ENCODE measurements at regions not wholly inside any gene's neighbourhood (a gene's known extent, or its start where the extent isn't known, plus 50 kb on each side); places are given as distances from the start of the nearest gene placed in this dataset.

DNA sequence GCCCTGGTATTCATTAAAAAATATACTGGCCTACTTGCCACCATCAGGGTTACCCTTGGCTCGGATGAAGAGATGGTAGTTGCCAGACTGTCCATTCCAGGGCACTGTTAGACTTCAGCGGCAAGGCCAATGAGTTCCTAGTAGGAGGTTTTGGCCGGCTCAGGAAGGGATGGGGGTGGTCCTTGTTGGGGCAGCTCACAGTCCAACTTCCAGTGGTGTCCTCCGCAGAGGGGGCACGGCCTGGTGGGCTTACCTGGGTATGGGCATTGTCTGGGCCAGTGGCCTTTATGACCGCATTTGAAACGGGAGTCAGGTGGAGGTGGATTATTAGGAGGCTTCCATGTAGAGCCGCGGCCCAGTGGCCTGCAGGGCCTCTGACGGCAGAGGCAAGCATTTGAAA, 139.1 kb upstream of the ETV3 start:
- intact Hi-C loops (cut with micrococcal nuclease), result no loop called here
- Mint-ChIP-seq H3K36me3 (no peaks in the 10 kb centered on the region), H3K4me1 (no peaks in the 10 kb centered on the region), H3K27ac (no peak overlapping the region), H3K27me3 (peaks cover 13 to 15% of the 10 kb centered on the region in 2 donors), H3K9me3 (no peaks in the 10 kb centered on the region), H3K4me3 (no peak overlapping the region)
- Histone ChIP-seq H3K27ac (ENCODE audit: low read depth, low read length) (no peak overlapping the region), H3K4me1 (ENCODE audit: insufficient read depth, low read length) (no peaks in the 10 kb centered on the region), H3K4me3 (ENCODE audit: low read length in 2 of 2) (no peak overlapping the region), H3K36me3 (ENCODE audit: insufficient read depth, low read length) (no peaks in the 10 kb centered on the region), H3K9me3 (ENCODE audit: control insufficient read depth in 1 of 2, low read length in 2 of 2) (no peaks in the 10 kb centered on the region), H3K27me3 (ENCODE audit: insufficient read depth, low read length) (no peaks in the 10 kb centered on the region)
- CTCF ChIA-PET (ENCODE audit: partially characterized antibody), result no interaction called here
- POLR2A ChIA-PET (ENCODE audit: partially characterized antibody), result no interaction called here
- DNase-seq, result no peak

GRCh38 chr1:157274698-157275534, 136.7 kb upstream of the ETV3 start:
- ChIA-PET CTCF (ENCODE audit: partially characterized antibody) (no interaction called here), POLR2A (ENCODE audit: partially characterized antibody) (no interaction called here)
- H3K36me3 Mint-ChIP-seq, result no peaks in the 10 kb centered on the region
- H3K27ac Mint-ChIP-seq, result no peak overlapping the region
- intact Hi-C loops (cut with micrococcal nuclease), result no loop called here
- no peaks in the 10 kb centered on the region for H3K4me1 ChIP-seq (ENCODE audit: insufficient read depth, low read length)
- H3K9me3 Mint-ChIP-seq, result no peaks in the 10 kb centered on the region
- peaks cover 7 to 12% of the 10 kb centered on the region in 2 donors for H3K27me3 Mint-ChIP-seq
- no peak overlapping the region for H3K27ac ChIP-seq (ENCODE audit: low read depth, low read length)
- no peaks in the 10 kb centered on the region for H3K27me3 ChIP-seq (ENCODE audit: insufficient read depth, low read length)
- no peak for DNase-seq
- H3K4me3 Mint-ChIP-seq, result no peak overlapping the region
- no peaks in the 10 kb centered on the region for H3K9me3 ChIP-seq (ENCODE audit: control insufficient read depth in 1 of 2, low read length in 2 of 2)
- H3K36me3 ChIP-seq (ENCODE audit: insufficient read depth, low read length), result no peaks in the 10 kb centered on the region
- no peak overlapping the region for H3K4me3 ChIP-seq (ENCODE audit: low read length in 2 of 2)
- no peaks in the 10 kb centered on the region for H3K4me1 Mint-ChIP-seq

DNA sequence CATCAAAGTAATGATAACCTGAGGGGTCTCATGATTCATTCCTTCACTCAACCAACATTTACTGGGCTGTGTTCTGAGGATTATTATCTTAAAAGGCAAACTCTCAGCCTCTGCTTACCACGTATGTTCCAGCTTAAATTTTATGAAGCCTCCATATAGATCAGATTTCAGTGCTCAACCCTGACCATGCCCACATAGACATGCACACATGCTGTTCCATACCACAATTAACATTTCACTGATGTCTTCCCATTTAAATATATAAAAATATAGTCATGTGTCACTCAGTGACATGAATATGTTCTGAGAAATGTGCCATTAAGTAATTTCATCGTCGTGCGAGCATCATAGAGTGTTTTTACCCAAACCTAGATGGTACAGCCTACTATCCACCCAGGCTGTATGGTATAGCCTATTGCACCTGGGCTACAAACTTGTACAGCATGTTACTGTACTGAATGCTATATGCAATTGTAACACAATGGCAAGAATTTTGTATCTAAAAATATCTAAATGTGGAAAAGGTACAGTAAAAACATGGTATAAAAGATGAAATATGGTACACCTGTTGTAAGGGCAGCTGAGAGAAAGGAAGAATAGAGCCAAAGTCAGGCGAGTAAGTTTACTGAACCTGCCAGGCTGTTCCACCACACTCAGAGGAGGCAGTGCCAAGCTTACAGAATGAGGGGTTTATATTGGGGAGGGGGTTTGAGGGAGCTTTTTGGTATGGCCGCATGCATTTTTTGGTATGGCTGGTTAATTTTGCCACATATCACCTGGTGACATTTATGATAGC, 134.7 kb upstream of the ETV3 start:
- DNase-seq, result no peak
- CTCF ChIA-PET (ENCODE audit: partially characterized antibody), result no interaction called here
- H3K9me3 ChIP-seq (ENCODE audit: control insufficient read depth in 1 of 2, low read length in 2 of 2), result no peaks in the 10 kb centered on the region
- H3K4me1 ChIP-seq (ENCODE audit: insufficient read depth, low read length), result no peaks in the 10 kb centered on the region
- H3K27ac Mint-ChIP-seq, result no peak overlapping the region
- intact Hi-C loops (cut with micrococcal nuclease), result no loop called here
- H3K36me3 Mint-ChIP-seq, result no peaks in the 10 kb centered on the region
- no peaks in the 10 kb centered on the region for H3K4me1 Mint-ChIP-seq
- no peak overlapping the region for H3K4me3 Mint-ChIP-seq
- no peaks in the 10 kb centered on the region for H3K27me3 ChIP-seq (ENCODE audit: insufficient read depth, low read length)
- no peaks in the 10 kb centered on the region for H3K36me3 ChIP-seq (ENCODE audit: insufficient read depth, low read length)
- H3K27me3 Mint-ChIP-seq, result peaks cover 4 to 8% of the 10 kb centered on the region in 2 donors
- H3K9me3 Mint-ChIP-seq, result no peaks in the 10 kb centered on the region
- H3K27ac ChIP-seq (ENCODE audit: low read depth, low read length), result no peak overlapping the region
- POLR2A ChIA-PET (ENCODE audit: partially characterized antibody), result no interaction called here
- H3K4me3 ChIP-seq (ENCODE audit: low read length in 2 of 2), result no peak overlapping the region

DNA sequence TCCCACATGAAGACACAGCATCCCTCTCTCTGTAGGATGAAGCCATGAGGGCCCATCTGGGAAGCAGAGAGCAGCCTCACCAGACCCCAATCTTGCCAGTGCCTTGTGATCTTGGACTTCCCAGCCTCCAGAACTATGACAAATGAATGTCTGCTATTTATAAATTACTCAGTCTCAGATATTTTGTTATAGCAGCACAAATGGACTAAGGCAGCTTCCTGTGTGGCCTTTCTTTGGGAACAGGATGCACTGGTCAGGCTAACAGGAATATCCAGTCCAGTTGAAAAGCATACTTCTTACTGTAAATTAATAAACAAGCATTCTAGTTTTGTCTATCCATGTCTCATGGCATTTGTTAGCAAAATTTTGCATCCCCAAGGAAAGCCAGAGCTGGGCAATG, 134.1 kb upstream of the ETV3 start:
- no peaks in the 10 kb centered on the region for H3K9me3 ChIP-seq (ENCODE audit: control insufficient read depth in 1 of 2, low read length in 2 of 2)
- no peak overlapping the region for H3K27ac ChIP-seq (ENCODE audit: low read depth, low read length)
- H3K27me3 Mint-ChIP-seq, result peaks cover 4 to 8% of the 10 kb centered on the region in 2 donors
- H3K36me3 Mint-ChIP-seq, result no peaks in the 10 kb centered on the region
- CTCF ChIA-PET (ENCODE audit: partially characterized antibody), result no interaction called here
- no peaks in the 10 kb centered on the region for H3K4me1 ChIP-seq (ENCODE audit: insufficient read depth, low read length)
- H3K4me1 Mint-ChIP-seq, result no peaks in the 10 kb centered on the region
- intact Hi-C loops (cut with micrococcal nuclease), result no loop called here
- H3K27ac Mint-ChIP-seq, result no peak overlapping the region
- H3K36me3 ChIP-seq (ENCODE audit: insufficient read depth, low read length), result no peaks in the 10 kb centered on the region
- H3K27me3 ChIP-seq (ENCODE audit: insufficient read depth, low read length), result no peaks in the 10 kb centered on the region
- no peak for DNase-seq
- H3K9me3 Mint-ChIP-seq, result no peaks in the 10 kb centered on the region
- POLR2A ChIA-PET (ENCODE audit: partially characterized antibody), result no interaction called here
- H3K4me3 ChIP-seq (ENCODE audit: low read length in 2 of 2), result no peak overlapping the region
- H3K4me3 Mint-ChIP-seq, result no peak overlapping the region

DNA sequence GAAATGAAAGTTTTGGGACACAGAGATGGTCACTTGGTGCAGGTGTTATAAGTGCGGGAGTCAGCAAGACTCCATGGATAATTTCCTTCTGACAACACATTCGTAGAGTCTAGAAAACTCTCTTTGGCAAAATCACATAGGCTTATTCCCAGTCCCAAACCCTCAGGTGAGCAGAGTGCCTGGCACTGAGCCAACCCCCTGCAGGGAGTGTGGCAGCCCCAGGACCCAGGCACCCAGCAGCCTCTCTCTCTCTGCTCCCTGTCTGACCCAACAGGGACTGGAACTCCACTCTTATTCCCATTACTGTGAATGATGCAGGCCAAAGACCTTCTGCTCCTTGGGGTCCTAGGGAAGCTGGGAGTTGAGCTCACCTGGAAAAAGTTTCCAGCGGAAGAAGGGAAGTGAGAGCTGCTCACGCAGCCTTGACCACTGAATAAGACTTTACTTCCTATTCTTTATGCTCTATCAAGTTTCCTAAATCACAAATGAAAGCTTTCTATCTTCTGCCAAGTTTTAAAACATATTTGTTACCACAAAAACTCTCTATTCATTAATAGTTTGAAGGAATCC, 132.6 kb upstream of the ETV3 start:
- H3K9me3 ChIP-seq (ENCODE audit: control insufficient read depth in 1 of 2, low read length in 2 of 2), result no peaks in the 10 kb centered on the region
- no peaks in the 10 kb centered on the region for H3K9me3 Mint-ChIP-seq
- H3K27ac ChIP-seq (ENCODE audit: low read depth, low read length), result no peak overlapping the region
- H3K4me3 Mint-ChIP-seq, result no peak overlapping the region
- intact Hi-C loops (cut with micrococcal nuclease), result no loop called here
- H3K4me3 ChIP-seq (ENCODE audit: low read length in 2 of 2), result no peak overlapping the region
- H3K27ac Mint-ChIP-seq, result no peak overlapping the region
- no peaks in the 10 kb centered on the region for H3K4me1 Mint-ChIP-seq
- H3K4me1 ChIP-seq (ENCODE audit: insufficient read depth, low read length), result no peaks in the 10 kb centered on the region
- H3K36me3 ChIP-seq (ENCODE audit: insufficient read depth, low read length), result no peaks in the 10 kb centered on the region
- POLR2A ChIA-PET (ENCODE audit: partially characterized antibody), result no interaction called here
- no peaks in the 10 kb centered on the region for H3K27me3 ChIP-seq (ENCODE audit: insufficient read depth, low read length)
- CTCF ChIA-PET (ENCODE audit: partially characterized antibody), result no interaction called here
- DNase-seq, result no peak
- peaks cover 4 to 10% of the 10 kb centered on the region in 2 donors for H3K27me3 Mint-ChIP-seq
- no peaks in the 10 kb centered on the region for H3K36me3 Mint-ChIP-seq

DNA sequence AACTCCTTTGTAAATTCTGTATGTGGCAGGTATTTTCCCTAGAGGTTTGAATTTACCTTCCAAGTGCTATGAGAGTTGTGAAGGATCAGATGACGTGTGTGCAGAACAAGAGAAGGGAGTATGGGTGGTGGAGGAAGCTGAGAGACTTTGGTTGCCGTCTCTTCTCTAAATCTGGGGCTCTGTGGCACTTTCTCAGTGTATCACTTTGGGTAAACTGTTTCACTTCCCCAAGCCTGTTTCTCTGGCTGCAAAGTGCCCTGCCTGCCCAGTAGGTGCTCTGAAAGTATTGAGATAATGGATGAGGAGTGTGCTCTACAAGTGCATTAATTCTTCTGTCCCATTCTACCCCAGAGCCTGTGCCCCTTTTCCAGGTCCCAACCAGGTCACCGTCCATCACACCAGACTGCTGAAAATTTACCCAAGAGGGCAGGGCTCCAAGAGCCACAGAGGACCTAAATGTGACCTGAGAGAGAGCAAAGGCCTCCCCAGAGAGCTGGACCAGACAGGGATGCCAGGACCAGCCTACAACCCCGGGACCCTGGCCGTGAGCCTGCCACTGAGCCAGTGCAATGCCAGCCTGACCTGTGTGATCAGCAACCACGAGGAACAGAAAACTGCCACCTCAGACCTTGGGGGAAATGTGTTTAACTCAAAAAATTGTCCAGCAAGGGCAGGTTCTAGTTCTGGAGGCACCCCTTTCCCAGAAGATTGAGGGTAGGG, 131.6 kb upstream of the ETV3 start:
- no peak overlapping the region for H3K4me3 Mint-ChIP-seq
- no peaks in the 10 kb centered on the region for H3K4me1 ChIP-seq (ENCODE audit: insufficient read depth, low read length)
- no peak for DNase-seq
- H3K27ac ChIP-seq (ENCODE audit: low read depth, low read length), result no peak overlapping the region
- peaks cover 7 to 10% of the 10 kb centered on the region in 2 donors for H3K27me3 Mint-ChIP-seq
- ChIA-PET POLR2A (ENCODE audit: partially characterized antibody) (no interaction called here), CTCF (ENCODE audit: partially characterized antibody) (no interaction called here)
- no peaks in the 10 kb centered on the region for H3K27me3 ChIP-seq (ENCODE audit: insufficient read depth, low read length)
- no peaks in the 10 kb centered on the region for H3K36me3 Mint-ChIP-seq
- no peaks in the 10 kb centered on the region for H3K9me3 ChIP-seq (ENCODE audit: control insufficient read depth in 1 of 2, low read length in 2 of 2)
- H3K27ac Mint-ChIP-seq, result no peak overlapping the region
- no peaks in the 10 kb centered on the region for H3K36me3 ChIP-seq (ENCODE audit: insufficient read depth, low read length)
- no peak overlapping the region for H3K4me3 ChIP-seq (ENCODE audit: low read length in 2 of 2)
- intact Hi-C loops (cut with micrococcal nuclease), result no loop called here
- H3K4me1 Mint-ChIP-seq, result no peaks in the 10 kb centered on the region
- no peaks in the 10 kb centered on the region for H3K9me3 Mint-ChIP-seq

- H3K36me3 ChIP-seq (ENCODE audit: insufficient read depth, low read length), result no peaks in the 10 kb centered on the region
- H3K27ac ChIP-seq (ENCODE audit: low read depth, low read length), result no peak overlapping the region
- DNase-seq, result no peak
- POLR2A ChIA-PET (ENCODE audit: partially characterized antibody), result no interaction called here
- no peaks in the 10 kb centered on the region for H3K9me3 ChIP-seq (ENCODE audit: control insufficient read depth in 1 of 2, low read length in 2 of 2)
- no peak overlapping the region for H3K27ac Mint-ChIP-seq
- intact Hi-C loops (cut with micrococcal nuclease), result no loop called here
- no peaks in the 10 kb centered on the region for H3K4me1 Mint-ChIP-seq
- no peaks in the 10 kb centered on the region for H3K4me1 ChIP-seq (ENCODE audit: insufficient read depth, low read length)
- peaks cover 0 to 18% (median 8%) of the 10 kb centered on the region in 8 donors for H3K9me3 Mint-ChIP-seq
- CTCF ChIA-PET (ENCODE audit: partially characterized antibody), result no interaction called here
- H3K36me3 Mint-ChIP-seq, result peaks cover 0 to 3% of the 10 kb centered on the region in 2 donors
- peaks cover 3 to 4% of the 10 kb centered on the region in 2 donors for H3K27me3 Mint-ChIP-seq
- no peaks in the 10 kb centered on the region for H3K27me3 ChIP-seq (ENCODE audit: insufficient read depth, low read length)
- no peak overlapping the region for H3K4me3 ChIP-seq (ENCODE audit: low read length in 2 of 2)
- no peak overlapping the region for H3K4me3 Mint-ChIP-seq
Measured at GRCh38 chr1:157262891-157263290, 124.7 kb upstream of the ETV3 start.

All from CD4-positive, alpha-beta memory T cell (primary cell).